ENCODE measurements at regions not wholly inside any gene's neighbourhood (a gene's known extent, or its start where the extent isn't known, plus 50 kb on each side); places are given as distances from the start of the nearest gene placed in this dataset.

DNA sequence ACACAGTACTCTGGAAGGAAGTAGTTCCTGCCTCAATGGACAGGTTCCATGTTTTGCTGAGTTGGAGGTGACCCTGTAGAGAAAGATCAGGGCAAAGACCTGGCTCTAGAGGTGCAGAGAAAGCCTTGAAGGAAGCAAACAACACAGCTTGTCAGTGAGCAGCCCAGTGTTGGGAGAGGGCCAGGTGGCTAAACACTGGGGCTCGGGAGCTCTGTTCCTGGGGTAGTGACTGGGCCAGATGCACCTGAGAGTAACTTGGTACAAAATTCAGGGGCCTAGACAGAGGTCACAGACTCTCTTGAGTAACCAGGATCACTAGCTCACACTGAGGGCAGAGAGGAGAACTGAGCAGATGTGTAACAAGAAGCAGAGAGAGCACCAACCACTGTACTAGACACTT, 138.4 kb upstream of the NALF2 start:
- Histone ChIP-seq H3K4me3 (no peak overlapping the region), H3K9me3 (ENCODE audit: insufficient read depth, low read depth) (no peaks in the 10 kb centered on the region), H3K36me3 (ENCODE audit: low read depth) (no peaks in the 10 kb centered on the region), H4K20me1 (ENCODE audit: insufficient read depth) (no peaks in the 10 kb centered on the region), H3K4me2 (no peak overlapping the region), H3K9me2 (ENCODE audit: insufficient read depth) (no peaks in the 10 kb centered on the region), H3K27ac (no peak overlapping the region), H3K27me3 (ENCODE audit: insufficient read depth, low read depth) (no peaks in the 10 kb centered on the region), H3F3A (ENCODE audit: insufficient read depth, low read depth) (no peaks in the 10 kb centered on the region), H3K79me2 (ENCODE audit: low read depth) (no peaks in the 10 kb centered on the region), H3K4me1 (replicated peaks; ENCODE audit: insufficient read depth) (no peaks in the 10 kb centered on the region), H2AFZ (no peak overlapping the region)
- ChIA-PET CTCF (no interaction called here), POLR2A (ENCODE audit: unreplicated experiment) (no interaction called here)
- intact Hi-C loops (cut with micrococcal nuclease; ENCODE audit: unreplicated experiment), result no loop called here
- TF ChIP-seq, protein P1, sequence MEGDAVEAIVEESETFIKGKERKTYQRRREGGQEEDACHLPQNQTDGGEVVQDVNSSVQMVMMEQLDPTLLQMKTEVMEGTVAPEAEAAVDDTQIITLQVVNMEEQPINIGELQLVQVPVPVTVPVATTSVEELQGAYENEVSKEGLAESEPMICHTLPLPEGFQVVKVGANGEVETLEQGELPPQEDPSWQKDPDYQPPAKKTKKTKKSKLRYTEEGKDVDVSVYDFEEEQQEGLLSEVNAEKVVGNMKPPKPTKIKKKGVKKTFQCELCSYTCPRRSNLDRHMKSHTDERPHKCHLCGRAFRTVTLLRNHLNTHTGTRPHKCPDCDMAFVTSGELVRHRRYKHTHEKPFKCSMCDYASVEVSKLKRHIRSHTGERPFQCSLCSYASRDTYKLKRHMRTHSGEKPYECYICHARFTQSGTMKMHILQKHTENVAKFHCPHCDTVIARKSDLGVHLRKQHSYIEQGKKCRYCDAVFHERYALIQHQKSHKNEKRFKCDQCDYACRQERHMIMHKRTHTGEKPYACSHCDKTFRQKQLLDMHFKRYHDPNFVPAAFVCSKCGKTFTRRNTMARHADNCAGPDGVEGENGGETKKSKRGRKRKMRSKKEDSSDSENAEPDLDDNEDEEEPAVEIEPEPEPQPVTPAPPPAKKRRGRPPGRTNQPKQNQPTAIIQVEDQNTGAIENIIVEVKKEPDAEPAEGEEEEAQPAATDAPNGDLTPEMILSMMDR (conservative IDR thresholded peaks at IDR 0.05), result no peak
- no peak for TF ChIP-seq EZH2 (IDR thresholded peaks at IDR 0.05; ENCODE audit: low read depth)
- DNase-seq, result no peak
- BruUV-seq (replicated peaks), result no TSS peak

- H3K9me3 ChIP-seq (ENCODE audit: insufficient read depth, low read depth), result no peaks in the 10 kb centered on the region
- ChIA-PET CTCF (no interaction called here), POLR2A (ENCODE audit: unreplicated experiment) (no interaction called here)
- no TSS peak for BruUV-seq (replicated peaks)
- no peaks in the 10 kb centered on the region for H3K79me2 ChIP-seq (ENCODE audit: low read depth)
- H3K4me1 ChIP-seq (replicated peaks; ENCODE audit: insufficient read depth), result no peaks in the 10 kb centered on the region
- H3K4me3 ChIP-seq, result no peak overlapping the region
- no peaks in the 10 kb centered on the region for H3K36me3 ChIP-seq (ENCODE audit: low read depth)
- no peak for TF ChIP-seq EZH2 (IDR thresholded peaks at IDR 0.05; ENCODE audit: low read depth)
- TF ChIP-seq, protein P1 (conservative IDR thresholded peaks at IDR 0.05), result no peak
- DNase-seq, result no peak
- no peak overlapping the region for H3K4me2 ChIP-seq
- intact Hi-C loops (cut with micrococcal nuclease; ENCODE audit: unreplicated experiment), result no loop called here
- no peak overlapping the region for H3K27ac ChIP-seq
- no peaks in the 10 kb centered on the region for H4K20me1 ChIP-seq (ENCODE audit: insufficient read depth)
- no peaks in the 10 kb centered on the region for H3F3A ChIP-seq (ENCODE audit: insufficient read depth, low read depth)
- H2AFZ ChIP-seq, result no peak overlapping the region
- H3K9me2 ChIP-seq (ENCODE audit: insufficient read depth), result no peaks in the 10 kb centered on the region
- no peaks in the 10 kb centered on the region for H3K27me3 ChIP-seq (ENCODE audit: insufficient read depth, low read depth)
Observed at GRCh38 chrX:69365349-69365748, 138.8 kb upstream of the NALF2 start.

GRCh38 chrX:69362856-69363255, 141.3 kb upstream of the NALF2 start:
- TF ChIP-seq, protein P1 (conservative IDR thresholded peaks at IDR 0.05), result no peak
- no peak for TF ChIP-seq EZH2 (IDR thresholded peaks at IDR 0.05; ENCODE audit: low read depth)
- no peak overlapping the region for H2AFZ ChIP-seq
- no peak overlapping the region for H3K4me2 ChIP-seq
- ChIA-PET POLR2A (ENCODE audit: unreplicated experiment) (no interaction called here), CTCF (no interaction called here)
- H3K27me3 ChIP-seq (ENCODE audit: insufficient read depth, low read depth), result no peaks in the 10 kb centered on the region
- H3K4me3 ChIP-seq, result no peak overlapping the region
- no peaks in the 10 kb centered on the region for H3K79me2 ChIP-seq (ENCODE audit: low read depth)
- no peak overlapping the region for H3K27ac ChIP-seq
- no peaks in the 10 kb centered on the region for H3F3A ChIP-seq (ENCODE audit: insufficient read depth, low read depth)
- intact Hi-C loops (cut with micrococcal nuclease; ENCODE audit: unreplicated experiment), result no loop called here
- H3K9me3 ChIP-seq (ENCODE audit: insufficient read depth, low read depth), result no peaks in the 10 kb centered on the region
- no peaks in the 10 kb centered on the region for H3K36me3 ChIP-seq (ENCODE audit: low read depth)
- H3K4me1 ChIP-seq (replicated peaks; ENCODE audit: insufficient read depth), result no peaks in the 10 kb centered on the region
- no peaks in the 10 kb centered on the region for H3K9me2 ChIP-seq (ENCODE audit: insufficient read depth)
- no peaks in the 10 kb centered on the region for H4K20me1 ChIP-seq (ENCODE audit: insufficient read depth)
- DNase-seq, result no peak
- BruUV-seq (replicated peaks), result no TSS peak

All from PC-9 (cell line).